ENCODE measurements at regions not wholly inside any gene's neighbourhood (a gene's known extent, or its start where the extent isn't known, plus 50 kb on each side); places are given as distances from the start of the nearest gene placed in this dataset.

- Mint-ChIP-seq H3K4me1 (no peaks in the 10 kb centered on the region), H3K9me3 (no peaks in the 10 kb centered on the region), H3K36me3 (ENCODE audit: low read depth) (no peaks in the 10 kb centered on the region), H3K27ac (no peak overlapping the region), H3K4me3 (no peak overlapping the region), H3K27me3 (ENCODE audit: low read depth, poor library complexity) (peaks cover 7% of the 10 kb centered on the region)
- no peak for TF ChIP-seq CTCF (IDR thresholded peaks at IDR 0.05)
- no peak for DNase-seq
These were observed 228.7 kb downstream of the ANXA1 start for GRCh38 chr9:73380411-73380810.

DNA sequence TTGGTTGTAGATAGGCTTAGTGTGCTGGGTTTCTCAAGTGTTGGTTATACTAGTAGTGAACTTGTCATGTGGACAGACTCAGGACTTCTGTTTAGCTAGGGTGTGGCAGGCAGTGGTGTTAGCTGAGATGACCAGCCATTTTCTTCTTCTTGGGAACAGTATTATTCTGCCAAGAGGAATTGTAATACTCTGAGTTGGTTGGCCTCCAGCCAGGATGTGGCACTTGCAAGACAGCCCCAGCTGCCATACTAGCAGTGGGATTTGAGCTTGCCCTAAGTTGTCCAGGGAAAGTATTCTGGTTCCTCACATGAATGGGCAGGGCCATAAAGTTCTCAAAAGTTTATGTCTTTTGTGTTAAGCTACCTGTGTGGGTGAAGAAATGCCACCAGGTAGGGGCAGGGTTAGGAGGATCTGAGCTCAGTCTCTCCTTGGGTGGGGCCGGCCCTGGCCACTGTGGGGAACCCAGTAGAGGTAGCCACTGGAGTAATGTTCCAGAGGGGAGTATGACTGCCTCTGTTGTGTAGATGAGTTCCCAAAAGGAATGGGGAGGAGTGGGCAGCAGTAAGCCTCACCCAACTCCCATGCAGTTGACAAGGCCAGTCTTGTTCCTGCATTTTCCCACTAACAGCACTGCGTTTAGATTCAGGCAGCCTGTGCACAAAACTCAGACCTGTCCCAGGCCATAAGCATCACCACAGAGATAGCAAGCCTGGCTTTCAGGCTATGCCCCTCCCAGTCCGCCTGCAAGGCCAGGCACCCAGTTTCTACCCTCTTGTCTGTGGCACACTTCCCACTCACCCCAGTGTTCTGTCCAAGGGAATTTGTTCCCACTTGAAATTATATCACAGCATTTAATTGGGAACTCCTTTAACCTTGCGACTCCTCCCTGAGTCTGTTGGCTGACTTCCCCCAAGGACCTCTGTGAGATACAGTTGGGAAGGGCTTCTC lies 250.7 kb downstream of the ANXA1 start:
- Mint-ChIP-seq H3K27me3 (ENCODE audit: low read depth, poor library complexity) (peaks cover 2% of the 10 kb centered on the region), H3K9me3 (peaks cover 25% of the 10 kb centered on the region)
- DNase-seq: no peak

DNA sequence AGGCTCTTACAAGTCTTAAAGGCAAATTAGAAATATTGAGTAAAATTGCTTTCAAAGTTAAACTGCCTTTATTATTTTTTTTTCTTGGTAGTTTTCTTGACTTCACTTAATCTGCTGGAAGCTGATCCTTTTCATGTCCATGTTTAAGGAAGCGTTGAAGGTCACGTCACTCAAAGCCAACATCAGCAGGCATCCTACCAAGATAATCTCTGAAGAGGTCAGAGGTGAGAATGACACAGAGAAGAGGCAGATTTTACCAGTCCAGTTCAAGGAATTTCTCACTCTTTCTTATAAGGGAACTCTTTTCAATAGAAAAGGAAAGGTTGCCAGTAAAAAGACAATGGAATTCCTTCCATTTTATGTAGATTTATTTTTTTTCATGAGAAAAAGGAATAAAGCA lies 259.8 kb downstream of the ANXA1 start:
- Mint-ChIP-seq H3K4me3 (no peak overlapping the region), H3K4me1 (peaks cover 12% of the 10 kb centered on the region), H3K27ac (no peak overlapping the region), H3K36me3 (ENCODE audit: low read depth) (no peaks in the 10 kb centered on the region), H3K27me3 (ENCODE audit: low read depth, poor library complexity) (no peaks in the 10 kb centered on the region), H3K9me3 (no peaks in the 10 kb centered on the region)
- no peak for DNase-seq
- TF ChIP-seq CTCF (IDR thresholded peaks at IDR 0.05): no peak

More for the DNA sequence above, 250.7 kb downstream of the ANXA1 start:
- Mint-ChIP-seq H3K4me3 (no peak overlapping the region), H3K4me1 (peaks cover 6% of the 10 kb centered on the region), H3K36me3 (ENCODE audit: low read depth) (no peaks in the 10 kb centered on the region), H3K27ac (no peak overlapping the region)
- no peak for TF ChIP-seq CTCF (IDR thresholded peaks at IDR 0.05)

DNA sequence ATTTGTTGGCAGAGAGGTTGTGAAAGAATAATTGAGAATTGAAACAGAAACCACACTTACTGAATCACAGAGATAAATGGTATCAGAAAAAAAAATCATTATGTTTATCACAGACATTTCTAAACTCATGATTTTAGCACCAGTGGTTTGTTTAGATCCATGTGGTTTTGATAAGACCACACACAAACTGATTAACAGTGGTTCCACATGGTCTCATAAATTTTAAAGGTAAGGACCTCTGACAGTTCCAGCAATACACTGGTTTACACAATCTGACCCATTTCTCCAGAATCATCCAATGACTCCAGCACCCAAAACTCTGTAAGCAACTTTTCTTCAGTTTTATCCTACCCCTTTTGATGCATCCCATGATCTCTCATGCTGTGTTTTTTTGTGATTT lies 261.2 kb downstream of the ANXA1 start:
- Mint-ChIP-seq H3K27ac (no peak overlapping the region), H3K27me3 (ENCODE audit: low read depth, poor library complexity) (no peaks in the 10 kb centered on the region), H3K4me3 (no peak overlapping the region), H3K36me3 (ENCODE audit: low read depth) (no peaks in the 10 kb centered on the region), H3K9me3 (no peaks in the 10 kb centered on the region), H3K4me1 (peaks cover 12% of the 10 kb centered on the region)
- DNase-seq: no peak
- no peak for TF ChIP-seq CTCF (IDR thresholded peaks at IDR 0.05)

GRCh38 chr9:73423891-73424290 lies 272.2 kb downstream of the ANXA1 start:
- peaks cover 8% of the 10 kb centered on the region for H3K27me3 Mint-ChIP-seq (ENCODE audit: low read depth, poor library complexity)
- H3K4me3 Mint-ChIP-seq: no peak overlapping the region
- no peak overlapping the region for H3K27ac Mint-ChIP-seq
- H3K4me1 Mint-ChIP-seq: no peaks in the 10 kb centered on the region
- no peaks in the 10 kb centered on the region for H3K9me3 Mint-ChIP-seq
- DNase-seq: no peak
- no peaks in the 10 kb centered on the region for H3K36me3 Mint-ChIP-seq (ENCODE audit: low read depth)
- TF ChIP-seq CTCF (IDR thresholded peaks at IDR 0.05): no peak

DNA sequence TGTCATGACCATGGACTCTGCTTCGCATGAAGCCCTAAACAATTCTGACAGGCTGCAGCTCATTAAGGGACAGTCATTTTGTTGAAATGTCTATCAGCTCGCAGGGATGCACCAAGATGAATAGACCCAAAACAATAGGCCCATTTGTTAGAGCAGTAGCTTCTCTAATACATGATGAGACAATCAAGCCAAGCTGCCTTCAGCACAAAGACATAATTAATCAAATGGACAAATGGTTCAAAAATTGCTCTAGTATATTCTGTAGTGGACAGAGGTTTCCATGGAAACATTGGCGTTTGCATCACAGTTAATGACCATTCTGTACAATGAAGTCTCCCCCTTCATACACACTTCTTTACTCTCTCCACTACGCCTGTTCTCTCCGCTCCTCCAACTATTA lies 274.6 kb downstream of the ANXA1 start:
- Mint-ChIP-seq H3K36me3 (ENCODE audit: low read depth) (no peaks in the 10 kb centered on the region), H3K9me3 (no peaks in the 10 kb centered on the region), H3K4me1 (no peaks in the 10 kb centered on the region), H3K4me3 (no peak overlapping the region), H3K27me3 (ENCODE audit: low read depth, poor library complexity) (peaks cover 5% of the 10 kb centered on the region), H3K27ac (no peak overlapping the region)
- no peak for DNase-seq
- no peak for TF ChIP-seq CTCF (IDR thresholded peaks at IDR 0.05)
